CD14-positive monocyte (primary cell): ENCODE measurements at regions not wholly inside any gene's neighbourhood (a gene's known extent, or its start where the extent isn't known, plus 50 kb on each side); places are given as distances from the start of the nearest gene placed in this dataset.

Experiments used
- DNase-seq, 3 donors: peaks; one replicate each; pipeline ENCODE4 v3.0.0-alpha.2; 2011 to 2022
- H2AFZ ChIP-seq: 2 replicates; pipeline ENCODE4 v1.6.0; 2012; ENCODE audit warnings: mild to moderate bottlenecking, low read depth, low read length, inconsistent platforms; ENCODE audit not compliant: insufficient read depth, poor library complexity, severe bottlenecking
- H3K27ac ChIP-seq, 2 donors: 1 replicate in 1 of 2; 2 replicates in 1 of 2; pipeline ENCODE4 v1.5.1; 2012 to 2013; ENCODE audit warnings: low read length in 2 of 2, control low read depth in 1 of 2, inconsistent platforms in 1 of 2, low read depth in 1 of 2, mild to moderate bottlenecking in 1 of 2
- H3K27me3 ChIP-seq, 2 donors: one replicate each; pipeline versions ENCODE4 v1.6.0 to v1.6.1; 2011 to 2013; ENCODE audit warnings: low read length in 2 of 2; ENCODE audit not compliant: control insufficient read depth in 2 of 2, insufficient read depth in 2 of 2
- H3K36me3 ChIP-seq, 2 donors: replicated peaks in 1 of 2; 1 replicate in 1 of 2; 2 replicates in 1 of 2; pipeline versions ENCODE4 v1.5.1 to v1.6.1; 2012 to 2013; ENCODE audit warnings: low read length in 2 of 2, control low read depth in 1 of 2, inconsistent platforms in 1 of 2, mild to moderate bottlenecking in 1 of 2; ENCODE audit not compliant: insufficient read depth in 2 of 2, control insufficient read depth in 1 of 2
- H3K4me1 ChIP-seq, 2 donors: 1 replicate in 1 of 2; 2 replicates in 1 of 2; pipeline versions ENCODE4 v1.5.1 to v1.6.1; 2012 to 2013; ENCODE audit warnings: low read length in 2 of 2, control low read depth in 1 of 2, inconsistent platforms in 1 of 2, mild to moderate bottlenecking in 1 of 2, moderate library complexity in 1 of 2; ENCODE audit not compliant: insufficient read depth in 2 of 2, control insufficient read depth in 1 of 2
- H3K4me2 ChIP-seq: replicated peaks from 2 replicates; pipeline ENCODE3; 2012; ENCODE audit warnings: low read length, moderate library complexity, mild to moderate bottlenecking; ENCODE audit not compliant: poor library complexity, severe bottlenecking; ENCODE audit errors: extremely low read depth
- H3K4me3 ChIP-seq, 3 experiments: fragments of 200-600 bp in 1 of 3; sonication (generic) in 1 of 3; replicated peaks in 1 of 3; 1 replicate in 2 of 3; 2 replicates in 1 of 3; pipeline ENCODE4 v1.5.1; 2011 to 2013; ENCODE audit warnings: low read length in 3 of 3, mild to moderate bottlenecking in 3 of 3, control low read depth in 2 of 3, low read depth in 2 of 3, inconsistent platforms in 1 of 3, moderate library complexity in 1 of 3
- H3K79me2 ChIP-seq: 2 replicates; pipeline ENCODE4 v1.6.0; 2012; ENCODE audit warnings: mild to moderate bottlenecking, control low read depth, inconsistent platforms, low read length, moderate library complexity; ENCODE audit not compliant: insufficient read depth
- H3K9ac ChIP-seq: 2 replicates; pipeline ENCODE4 v1.6.0; 2017; ENCODE audit warnings: low read length, mild to moderate bottlenecking; ENCODE audit not compliant: insufficient read depth, poor library complexity, severe bottlenecking
- H3K9me3 ChIP-seq, 2 donors: replicated peaks in 1 of 2; 1 replicate in 1 of 2; 2 replicates in 1 of 2; pipeline versions ENCODE4 v1.5.1 to v1.6.1; 2012 to 2013; ENCODE audit warnings: low read length in 2 of 2, control low read depth in 1 of 2; ENCODE audit not compliant: control insufficient read depth in 1 of 2, insufficient read depth in 1 of 2
- H4K20me1 ChIP-seq: 2 replicates; pipeline ENCODE4 v1.6.0; 2012; ENCODE audit warnings: mild to moderate bottlenecking, low read length, control low read depth, moderate library complexity; ENCODE audit not compliant: insufficient read depth
- H3K27ac Mint-ChIP-seq, 7 donors: one replicate each; pipeline ENCODE4 v1.8.0; 2020; ENCODE audit warnings: mild to moderate bottlenecking in 7 of 7, mixed read lengths in 7 of 7, moderate library complexity in 6 of 7, inconsistent platforms in 2 of 7
- H3K27me3 Mint-ChIP-seq, 3 donors: one replicate each; pipeline ENCODE4 v1.8.0; 2021 to 2022; ENCODE audit warnings: low read depth in 3 of 3, mild to moderate bottlenecking in 3 of 3, mixed read lengths in 3 of 3, moderate library complexity in 3 of 3, inconsistent platforms in 1 of 3
- H3K36me3 Mint-ChIP-seq, 2 donors: one replicate each; pipeline ENCODE4 v1.8.0; 2020; ENCODE audit warnings: mixed read lengths in 2 of 2, inconsistent platforms in 1 of 2, mild to moderate bottlenecking in 1 of 2
- H3K4me1 Mint-ChIP-seq: one replicate; pipeline ENCODE4 v1.8.0; 2020; ENCODE audit warnings: mild to moderate bottlenecking, mixed read lengths
- H3K4me3 Mint-ChIP-seq, 2 donors: one replicate each; pipeline ENCODE4 v1.8.0; 2020; ENCODE audit warnings: mild to moderate bottlenecking in 2 of 2, mixed read lengths in 2 of 2, moderate library complexity in 1 of 2
- H3K9me3 Mint-ChIP-seq, 7 donors: one replicate each; pipeline ENCODE4 v1.8.0; 2020 to 2022; ENCODE audit warnings: mixed read lengths in 7 of 7, mild to moderate bottlenecking in 6 of 7, moderate library complexity in 6 of 7, inconsistent platforms in 2 of 7
- CTCF ChIP-seq: fragments of 200-600 bp; IDR thresholded peaks from one replicate; pipeline ENCODE4 v1.8.0; 2022; ENCODE audit warnings: antibody characterized with exemption, mild to moderate bottlenecking
- WGBS: methylation state at CpG from one replicate; pipeline ENCODE4 v1.1.5; 2013; ENCODE audit warnings: missing lambda C conversion rate; ENCODE audit not compliant: insufficient coverage; 5-methylcytosine and 5-hydroxymethylcytosine counted together
- intact Hi-C, 2 donors: fragments of 100-400 bp; cut with micrococcal nuclease; formaldehyde crosslinking; loops; one replicate each; pipeline versions ENCODE4 v1.15.0 to v1.15.1; 2023

- H3K79me2 ChIP-seq = no peaks in the 10 kb centered on the region
- H3K4me3 ChIP-seq = no peak overlapping the region
- H3K27ac Mint-ChIP-seq = no peak overlapping the region
- peak overlapping the region; percentile 59 for H2AFZ ChIP-seq
- intact Hi-C loops = no loop called here
- no peaks in the 10 kb centered on the region for H3K4me1 Mint-ChIP-seq
- no peaks in the 10 kb centered on the region for H3K27me3 Mint-ChIP-seq
- 65% methylated on average over 6 of the region's 7 CpGs for WGBS
- peaks cover 0 to 2% (median 0%) of the 10 kb centered on the region in 7 donors for H3K9me3 Mint-ChIP-seq
- H3K4me3 Mint-ChIP-seq = no peak overlapping the region
- no peak overlapping the region for H3K4me2 ChIP-seq
- no peaks in the 10 kb centered on the region for H3K27me3 ChIP-seq
- H3K4me1 ChIP-seq = peaks cover 13% of the 10 kb centered on the region in 2 donors
- TF ChIP-seq CTCF = no peak
- H3K36me3 ChIP-seq = no peaks in the 10 kb centered on the region
- no peak overlapping the region for H3K9ac ChIP-seq
- H3K27ac ChIP-seq = no peak overlapping the region
- no peaks in the 10 kb centered on the region for H4K20me1 ChIP-seq
- no peaks in the 10 kb centered on the region for H3K9me3 ChIP-seq
- peak in 2 of 3 donors; percentile 32 to 44 for DNase-seq
- H3K36me3 Mint-ChIP-seq = no peaks in the 10 kb centered on the region
Measured at GRCh38 chr1:182278144-182279054, 113.2 kb downstream of the GLUL start.

- no peak for TF ChIP-seq CTCF
- Mint-ChIP-seq H3K4me1 (peaks cover 2% of the 10 kb centered on the region), H3K4me3 (no peak overlapping the region), H3K36me3 (no peaks in the 10 kb centered on the region), H3K9me3 (peaks cover 0 to 4% (median 0%) of the 10 kb centered on the region in 7 donors), H3K27me3 (peaks cover 0 to 2% (median 0%) of the 10 kb centered on the region in 3 donors), H3K27ac (no peak overlapping the region)
- WGBS = 100% methylated on average over 1 of the region's 4 CpGs
- H2AFZ ChIP-seq = no peak overlapping the region
- no peak overlapping the region for H3K4me2 ChIP-seq
- H3K79me2 ChIP-seq = no peaks in the 10 kb centered on the region
- H4K20me1 ChIP-seq = no peaks in the 10 kb centered on the region
- no peak overlapping the region for H3K27ac ChIP-seq
- no peak overlapping the region for H3K9ac ChIP-seq
- no peaks in the 10 kb centered on the region for H3K27me3 ChIP-seq
- no peak overlapping the region for H3K4me3 ChIP-seq
- no peaks in the 10 kb centered on the region for H3K36me3 ChIP-seq
- intact Hi-C loops = no loop called here
- no peak for DNase-seq
- H3K9me3 ChIP-seq = no peaks in the 10 kb centered on the region
- peaks cover 13% of the 10 kb centered on the region in 2 donors for H3K4me1 ChIP-seq
Measured at GRCh38 chr1:182275271-182275670, 116.3 kb downstream of the GLUL start.
